Esophagus muscularis mucosa (tissue), 4 donors: ENCODE measurements at regions not wholly inside any gene's neighbourhood (a gene's known extent, or its start where the extent isn't known, plus 50 kb on each side); places are given as distances from the start of the nearest gene placed in this dataset.

Experiments
- CTCF ChIP-seq, 3 experiments: fragments of 200-600 bp in 2 of 3; fragments of 450-650 bp in 1 of 3; sonication (generic) in 2 of 3; IDR thresholded peaks; one replicate each; pipeline ENCODE4 v1.5.1; 2017 to 2019; ENCODE audit warnings: antibody characterized with exemption in 3 of 3, mild to moderate bottlenecking in 2 of 3, moderate library complexity in 1 of 3
- EP300 ChIP-seq: sonication (generic); formaldehyde crosslinking; IDR thresholded peaks from one replicate; pipeline ENCODE4 v1.6.1; 2017; ENCODE audit warnings: antibody characterized with exemption
- POLR2A ChIP-seq: fragments of 450-650 bp; IDR thresholded peaks from one replicate; pipeline ENCODE4 v1.6.1; 2017; ENCODE audit warnings: antibody characterized with exemption, moderate library complexity, mild to moderate bottlenecking, low read depth

GRCh38 chr2:104127049-104127770, 726.7 kb upstream of the POU3F3 start:
- TF ChIP-seq POLR2A, result no peak
- TF ChIP-seq CTCF (IDR thresholded peaks at IDR 0.05), result no peak
- TF ChIP-seq EP300, result no peak
